Amygdala (tissue), 56 donors: ENCODE measurements at regions not wholly inside any gene's neighbourhood (a gene's known extent, or its start where the extent isn't known, plus 50 kb on each side); places are given as distances from the start of the nearest gene placed in this dataset.

ENCODE experiments used
- DNase-seq, 56 donors: peaks; one replicate each; lab custom pipeline; 2025; lab: John Stamatoyannopoulos, UW

DNA sequence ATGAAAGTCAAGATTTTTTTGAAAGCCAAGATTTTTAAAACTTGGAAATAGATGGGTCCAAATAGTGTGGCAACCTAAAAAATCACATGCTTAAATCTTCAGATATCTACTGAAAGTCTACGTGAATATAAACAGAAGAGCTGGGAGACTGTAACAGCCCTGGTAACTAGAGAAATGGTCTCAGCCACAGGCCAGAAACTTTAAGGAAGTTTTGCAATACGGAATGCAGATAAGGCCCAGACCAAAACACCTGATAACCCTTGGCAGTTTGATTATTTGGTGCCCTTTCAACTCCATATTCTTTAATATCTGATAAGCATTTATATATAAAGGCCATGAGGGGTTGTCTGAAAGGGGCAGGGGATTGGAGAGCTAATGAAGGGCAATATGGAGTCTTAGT lies 537.3 kb upstream of the TGFBR2 start:
- DNase-seq: no peak

DNA sequence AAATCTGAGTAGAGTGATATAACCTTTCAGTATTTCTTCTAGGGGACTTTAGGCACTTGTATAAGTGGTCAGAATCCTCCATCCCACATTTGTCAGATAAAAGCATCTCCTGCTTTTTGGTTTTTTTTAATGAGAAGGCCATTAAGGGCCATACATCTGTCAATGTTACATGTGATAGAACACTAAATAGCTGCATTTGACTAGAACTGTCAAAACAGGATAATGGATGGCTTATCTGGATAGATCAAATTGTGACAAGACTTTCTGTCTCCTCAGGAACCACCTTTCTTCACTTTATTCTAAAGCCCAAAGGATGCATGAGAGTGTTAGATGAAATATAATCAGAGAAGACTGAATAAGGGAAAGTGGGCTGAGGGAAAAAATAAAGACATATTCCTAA lies 533.4 kb upstream of the TGFBR2 start:
- no peak for DNase-seq

DNA sequence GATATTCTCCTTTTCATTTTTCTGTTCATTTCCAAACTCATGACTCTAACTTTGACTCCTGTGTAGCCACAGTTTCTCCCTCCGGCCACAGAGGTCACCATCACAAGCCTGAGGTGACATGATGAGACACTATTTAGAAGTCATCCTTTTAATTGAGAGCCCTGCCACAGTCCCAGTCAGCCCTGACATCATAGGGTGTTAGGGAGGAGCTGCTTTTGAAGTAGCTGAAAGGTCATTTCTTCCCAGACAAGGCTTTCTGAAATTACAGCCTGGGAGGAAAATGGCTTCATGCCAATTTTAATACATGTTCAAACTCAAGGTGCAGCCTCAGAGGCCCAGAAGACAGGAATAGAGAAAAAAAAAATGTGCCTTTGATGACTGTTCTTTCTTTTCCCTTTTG lies 532.8 kb upstream of the TGFBR2 start:
- DNase-seq: no peak

DNA sequence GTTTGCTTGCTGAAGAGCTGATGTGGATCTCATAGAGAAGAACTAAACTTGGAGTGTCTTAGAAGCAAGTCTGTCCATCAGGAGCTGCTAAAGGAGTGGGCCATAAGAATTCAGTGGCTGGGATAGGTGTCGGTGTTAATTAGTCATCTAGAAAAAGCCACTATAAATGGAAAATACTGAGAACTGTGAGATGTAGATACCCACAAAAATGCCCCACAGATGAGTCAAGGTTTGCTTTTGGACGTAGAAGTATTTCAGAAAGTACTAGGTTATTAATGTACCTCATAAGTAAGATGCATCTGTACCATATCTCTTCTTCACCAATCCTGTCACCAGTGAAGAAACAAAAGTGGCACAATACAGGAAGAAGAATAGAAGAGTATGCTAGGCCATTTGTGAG lies 530.9 kb upstream of the TGFBR2 start:
- no peak for DNase-seq

DNA sequence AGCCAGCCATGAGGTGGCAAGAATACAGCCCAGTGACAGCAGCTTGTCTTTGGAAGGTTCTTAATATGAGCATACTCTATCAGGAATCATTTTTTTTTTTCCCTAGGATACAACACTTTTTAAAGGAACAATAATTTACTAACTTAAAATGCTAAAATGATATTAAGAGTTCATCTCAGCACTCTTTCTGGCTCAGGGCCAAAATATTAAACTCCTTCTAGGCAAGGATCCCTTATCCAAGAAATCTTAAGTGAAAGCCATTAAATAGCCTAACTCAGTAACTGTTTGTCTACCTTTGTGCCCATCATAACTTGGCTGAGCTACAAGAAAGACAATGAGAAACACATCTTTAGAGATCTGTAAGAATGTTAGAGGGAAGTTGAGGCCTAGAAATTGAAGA lies 529.5 kb upstream of the TGFBR2 start:
- no peak for DNase-seq

DNA sequence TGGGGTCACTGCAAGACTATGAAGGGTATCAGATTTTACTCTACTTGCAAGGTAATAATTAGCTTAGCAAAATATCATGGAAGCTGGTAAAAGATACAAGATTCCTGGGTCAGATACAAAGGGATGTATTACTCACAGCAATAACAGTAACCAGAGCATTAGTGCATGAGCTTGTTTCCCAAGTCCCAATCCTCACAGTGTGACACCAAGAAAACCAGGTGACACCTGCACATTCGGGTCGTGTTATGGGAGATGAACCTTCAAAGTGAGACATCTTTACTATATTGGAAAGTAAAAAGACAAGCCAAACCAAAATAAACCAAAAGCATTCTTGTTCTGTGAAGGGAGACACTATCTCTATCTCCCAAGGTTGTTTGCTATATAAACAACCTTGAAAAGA lies 528.7 kb upstream of the TGFBR2 start:
- no peak for DNase-seq

DNA sequence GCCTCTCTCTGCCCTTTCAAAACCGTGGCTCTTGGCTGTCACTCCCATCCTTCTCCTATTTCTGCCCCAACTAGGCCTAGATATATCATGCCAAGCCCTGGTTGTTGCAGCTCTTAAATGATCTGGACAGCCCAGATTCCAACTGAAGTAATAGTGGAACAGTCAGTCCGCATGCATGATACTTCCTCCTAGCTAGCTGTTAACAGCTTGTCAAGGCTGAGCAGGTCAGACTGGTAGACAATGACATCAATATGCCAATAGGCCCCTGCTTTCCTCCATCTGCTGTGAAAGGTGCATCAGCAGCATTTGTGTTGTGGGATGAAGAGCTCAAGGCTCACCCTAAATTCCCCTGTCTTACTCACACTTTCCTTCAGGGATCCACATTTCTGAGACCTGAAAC lies 527.7 kb upstream of the TGFBR2 start:
- DNase-seq: no peak

DNA sequence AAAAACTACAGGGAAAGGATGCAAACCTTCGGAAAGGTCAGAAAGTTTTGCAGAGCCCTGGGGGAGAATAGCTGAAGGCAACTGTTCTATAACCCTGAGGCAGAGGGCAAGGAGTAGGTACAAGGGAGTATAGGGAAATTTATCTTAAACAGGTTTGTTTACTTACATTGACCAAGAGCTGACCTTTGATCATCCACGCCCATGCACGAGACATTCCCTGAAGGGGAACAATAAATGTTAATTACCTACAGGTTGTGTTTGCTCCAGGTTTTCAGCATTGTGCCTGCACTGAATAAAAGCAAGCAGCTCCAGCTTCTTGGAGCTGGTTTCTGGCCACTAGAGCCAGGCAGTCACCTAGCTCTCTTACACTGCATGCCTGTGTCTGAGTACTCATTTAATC lies 524.5 kb upstream of the TGFBR2 start:
- DNase-seq: no peak

DNA sequence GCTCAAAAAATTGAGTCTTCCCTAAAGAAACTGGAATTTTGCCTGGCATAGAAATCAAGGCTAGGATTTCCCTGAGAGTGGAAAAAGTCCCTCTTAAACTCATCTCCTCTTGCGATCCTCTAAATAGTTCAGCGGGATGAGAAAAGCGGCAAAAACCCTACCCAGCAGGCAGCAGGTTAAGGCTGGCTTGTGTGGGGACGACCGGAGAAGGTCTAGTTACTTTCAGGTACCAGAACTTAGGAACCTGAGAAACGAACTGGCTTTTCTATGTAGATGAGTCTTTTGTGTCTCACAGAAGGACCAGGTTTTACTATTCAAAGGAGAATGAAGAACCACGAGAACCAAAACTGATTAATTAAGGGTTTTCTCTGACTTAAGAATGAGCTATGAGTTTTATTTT lies 523.7 kb upstream of the TGFBR2 start:
- DNase-seq: no peak

DNA sequence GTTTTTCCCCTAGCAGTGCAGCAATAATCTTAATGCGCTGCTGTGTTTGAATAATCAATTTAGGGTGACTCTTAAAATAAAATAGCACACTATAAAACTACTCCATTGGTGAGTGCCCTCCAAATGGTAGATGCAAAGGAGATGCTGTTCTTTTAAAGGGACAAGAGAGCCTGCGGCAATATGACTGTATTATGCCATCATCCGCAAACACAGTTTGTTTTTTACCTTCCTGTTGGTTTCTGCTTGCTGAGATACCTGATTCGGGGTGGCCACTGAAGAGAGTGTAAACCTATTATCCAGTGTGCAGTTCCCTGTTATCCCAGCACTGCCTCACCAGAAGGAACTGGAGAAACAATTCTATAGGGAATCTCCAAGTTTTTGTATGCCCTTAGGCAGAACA lies 523.1 kb upstream of the TGFBR2 start:
- DNase-seq: no peak

DNA sequence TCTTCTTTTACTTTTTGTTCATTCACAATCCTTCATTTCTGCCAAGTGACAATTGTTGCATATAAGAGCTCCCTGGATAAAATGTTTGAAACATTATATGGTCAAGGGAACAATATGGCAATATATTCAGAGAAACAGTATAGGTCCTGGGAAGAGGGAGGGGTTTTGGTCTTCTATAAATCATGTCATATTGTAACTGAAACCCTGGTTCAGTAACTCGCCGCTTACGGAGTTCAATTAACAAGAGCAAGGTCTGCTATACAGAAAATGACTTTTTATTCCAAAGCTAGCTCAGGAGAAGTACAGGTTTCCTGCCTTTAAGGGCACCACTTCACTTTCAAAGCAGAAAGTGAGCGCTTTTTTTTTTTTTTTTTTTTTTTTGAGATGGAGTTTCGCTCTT lies 522.1 kb upstream of the TGFBR2 start:
- no peak for DNase-seq

DNA sequence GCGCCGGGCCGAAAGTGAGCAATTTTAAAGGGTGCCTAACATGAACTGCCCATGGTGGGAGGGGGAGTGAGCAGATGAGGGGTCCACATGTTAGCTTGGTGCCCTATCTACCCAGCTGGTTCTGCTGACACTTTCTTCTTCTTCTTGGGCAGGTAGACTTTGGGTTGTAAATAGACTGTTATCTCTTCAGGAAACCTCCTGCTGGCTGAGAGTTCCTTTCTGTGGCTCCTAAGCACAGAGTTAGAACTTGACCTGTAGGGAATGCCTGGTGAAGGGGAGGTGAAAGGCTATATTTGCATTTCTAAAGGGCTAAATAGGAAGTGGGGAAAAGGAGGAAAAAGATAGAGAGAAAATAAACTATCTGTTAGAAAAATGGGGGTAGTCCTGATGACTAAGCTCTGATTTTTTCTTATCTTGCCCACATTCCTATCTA lies 521.4 kb upstream of the TGFBR2 start:
- no peak for DNase-seq

DNA sequence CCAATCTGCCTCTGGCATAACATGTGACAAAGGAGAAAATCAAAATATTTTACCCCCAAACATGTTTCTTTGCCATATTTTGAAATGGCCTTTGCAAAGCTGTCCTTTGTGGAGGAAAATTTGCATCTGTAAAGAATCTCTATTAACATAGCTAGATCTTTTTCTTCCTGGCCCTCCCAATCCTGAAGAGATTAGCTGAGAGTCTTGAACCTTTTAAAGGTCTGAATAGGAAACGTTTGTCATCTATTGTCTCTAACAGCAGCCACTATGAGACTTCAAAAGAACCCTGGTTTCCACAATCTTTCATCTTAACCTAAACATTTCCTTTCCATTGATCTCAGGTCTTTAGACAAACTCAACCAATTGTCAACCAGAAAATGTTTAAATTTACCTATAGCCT lies 520.9 kb upstream of the TGFBR2 start:
- no peak for DNase-seq

DNA sequence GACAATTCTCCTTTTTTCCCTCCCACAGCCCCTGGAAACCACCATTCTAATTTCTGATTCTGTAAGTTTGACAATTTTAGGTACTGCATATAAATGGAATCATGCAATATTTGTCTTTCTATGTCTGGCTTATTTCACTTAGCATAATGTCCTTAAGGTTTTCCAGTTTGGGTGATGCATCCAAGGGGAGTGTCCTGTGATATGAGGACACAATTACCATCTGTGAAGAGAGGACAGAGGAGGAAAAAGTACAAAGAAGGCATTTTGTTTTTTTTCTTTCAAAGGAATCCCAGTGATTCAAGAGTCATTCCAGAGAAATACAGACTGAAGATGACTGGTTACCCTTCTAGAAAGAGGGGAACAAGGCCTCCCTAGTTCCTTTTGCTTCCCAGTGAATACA lies 514.7 kb upstream of the TGFBR2 start:
- DNase-seq: no peak

DNA sequence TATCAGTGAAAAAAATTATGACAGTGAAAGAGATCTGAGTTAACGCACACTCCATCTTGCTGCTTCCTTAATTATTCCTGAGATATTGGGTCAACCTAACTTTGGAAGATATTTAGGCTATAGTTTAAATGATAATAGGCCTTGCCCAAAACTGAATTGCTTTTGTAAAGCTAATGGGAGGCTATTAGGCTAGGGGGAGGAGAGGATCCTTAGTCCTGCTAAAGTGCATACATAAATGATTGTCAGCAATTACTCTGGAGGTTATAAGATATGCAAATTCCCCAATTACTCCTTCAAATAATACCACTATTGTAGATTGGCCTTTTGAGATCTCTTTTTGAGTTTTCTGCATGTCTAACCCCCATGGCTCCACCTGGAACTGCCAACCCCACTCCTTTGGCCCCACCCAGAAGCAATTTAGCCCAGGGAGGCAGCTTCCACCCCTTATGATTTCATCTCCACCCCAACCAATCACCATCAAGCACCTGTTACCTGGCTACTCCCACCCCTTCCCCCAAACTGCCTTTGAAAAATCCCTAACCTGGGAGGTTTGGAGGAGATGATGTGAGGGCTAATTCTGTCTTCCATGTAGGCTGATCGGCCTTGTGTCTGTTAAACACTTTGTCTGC lies 509.3 kb upstream of the TGFBR2 start:
- no peak for DNase-seq

DNA sequence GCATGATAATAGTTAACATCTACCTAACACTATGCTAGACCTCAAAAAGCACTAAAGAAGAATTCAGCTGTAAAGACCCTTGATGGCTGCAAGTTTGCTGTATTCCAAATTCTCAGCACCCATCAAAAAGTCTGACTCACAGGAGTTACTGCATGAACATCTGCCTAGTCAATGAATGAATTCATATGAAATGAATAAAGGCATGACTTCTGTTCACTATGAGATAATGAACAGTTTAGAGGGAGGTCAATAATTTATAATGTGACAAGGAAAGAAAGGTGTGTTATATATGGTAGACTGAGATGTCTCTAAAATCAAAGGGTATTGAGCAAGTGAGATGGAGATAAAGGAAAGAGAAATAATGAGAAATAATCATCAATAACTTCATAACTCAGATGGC lies 508.2 kb upstream of the TGFBR2 start:
- no peak for DNase-seq

DNA sequence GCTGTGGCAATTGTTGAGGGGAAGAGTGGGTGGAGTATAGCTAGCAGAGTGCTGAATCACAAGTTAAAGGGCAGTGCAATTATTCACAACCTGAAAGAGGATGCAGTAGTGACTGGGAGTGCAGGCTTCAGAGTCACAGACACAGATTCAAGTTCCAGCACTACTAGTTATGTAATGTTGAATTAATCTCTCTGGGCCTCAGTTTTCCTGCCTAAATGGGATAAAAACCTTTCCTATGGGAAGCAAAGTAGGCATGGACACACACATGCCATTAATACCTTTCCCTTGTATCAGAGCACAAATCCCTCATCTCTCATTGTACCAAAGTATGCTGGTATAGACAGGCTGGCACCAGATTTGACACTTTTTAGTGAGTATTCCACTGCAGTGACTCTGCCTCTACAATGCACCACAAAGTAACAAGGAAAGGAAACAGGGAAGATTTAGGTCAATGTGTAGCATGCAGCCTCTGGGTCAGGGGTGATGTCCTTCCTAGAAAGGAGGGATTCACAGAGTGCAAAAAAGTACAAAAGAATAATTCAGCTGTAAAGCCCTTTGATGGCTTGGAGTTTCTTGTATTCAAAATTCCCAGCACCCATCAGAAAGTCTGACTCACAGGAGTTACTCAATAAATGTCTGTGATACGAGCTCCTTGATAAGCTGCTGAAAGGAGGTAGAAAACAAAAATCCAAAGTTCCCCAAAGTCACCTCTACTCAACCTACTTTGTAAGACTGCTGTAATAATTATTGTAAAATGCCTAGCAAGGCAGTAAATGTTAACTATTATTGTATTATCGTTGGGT lies 507.5 kb upstream of the TGFBR2 start:
- DNase-seq: no peak

DNA sequence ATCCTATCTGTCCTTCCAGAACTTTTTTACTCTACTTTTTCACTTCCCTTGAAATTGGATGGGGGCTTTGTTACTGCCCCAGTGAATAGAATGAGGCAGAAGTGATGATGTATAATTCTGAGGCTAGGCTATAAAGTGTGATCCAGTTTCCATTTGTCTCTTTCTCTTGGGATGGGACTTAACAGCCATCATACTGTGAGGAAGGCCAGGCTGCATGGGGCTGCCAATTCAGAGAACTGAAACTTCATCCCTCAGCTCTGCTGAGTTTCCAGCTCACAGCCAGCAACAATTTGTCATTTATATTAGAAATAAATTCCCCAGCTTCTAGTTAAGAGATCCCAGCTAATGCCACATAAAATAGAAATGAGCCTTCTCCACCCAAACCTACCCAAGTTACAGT lies 504.0 kb upstream of the TGFBR2 start:
- DNase-seq: no peak

DNA sequence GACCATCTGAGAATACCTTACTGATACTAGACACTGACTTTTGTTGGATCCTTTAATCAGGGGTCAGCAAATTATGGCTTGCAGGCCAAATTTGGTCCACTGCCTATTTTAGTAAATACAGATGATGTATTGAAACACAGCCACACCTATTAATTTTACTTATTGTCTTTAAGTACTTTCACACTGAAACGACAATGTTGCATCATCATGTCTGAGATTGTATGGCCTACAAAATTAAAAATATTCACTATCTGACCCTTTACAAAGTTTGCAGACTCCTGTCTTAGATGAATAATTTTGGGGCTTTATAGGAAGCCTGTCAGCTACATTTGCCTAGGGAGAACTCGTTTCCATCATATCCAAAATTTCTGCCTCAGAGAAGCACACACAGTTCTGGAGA lies 503.2 kb upstream of the TGFBR2 start:
- no peak for DNase-seq

DNA sequence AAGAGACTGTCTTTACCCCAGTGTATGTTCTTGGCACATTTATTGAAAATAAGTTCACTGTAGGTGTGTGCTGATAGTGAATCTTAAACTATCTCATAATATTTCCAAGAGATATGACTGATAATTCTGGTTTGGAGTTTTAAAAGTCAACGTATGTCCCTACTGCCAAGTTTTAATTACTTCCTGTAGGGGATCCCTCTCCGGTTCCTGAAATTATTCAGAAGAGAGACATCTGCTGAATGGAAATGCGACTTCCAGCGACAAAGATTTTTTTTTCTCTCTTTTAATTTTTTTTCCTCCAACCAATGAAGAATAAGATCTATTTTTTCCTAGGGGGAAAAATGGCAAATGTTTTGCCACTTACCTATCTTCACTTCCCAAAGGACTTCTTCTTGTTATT lies 498.9 kb upstream of the TGFBR2 start:
- DNase-seq: no peak

DNA sequence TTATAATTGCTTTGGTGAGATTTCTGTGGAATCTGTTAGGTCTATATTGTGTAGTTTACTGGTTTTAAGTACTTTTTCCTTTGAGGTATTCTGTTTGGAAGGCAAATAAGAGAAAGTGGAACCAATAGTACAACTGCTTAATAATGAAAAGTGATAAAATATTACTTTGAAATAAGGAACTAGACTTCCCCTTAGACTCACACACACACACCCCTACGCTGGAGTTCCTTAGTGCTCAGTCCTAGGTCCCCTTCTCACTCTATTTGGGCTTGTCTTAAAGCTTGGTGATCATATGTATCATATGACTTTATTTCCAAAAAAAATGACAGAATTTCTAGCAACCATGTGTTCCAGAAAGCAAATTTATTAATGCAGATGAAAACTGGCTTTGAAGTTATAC lies 494.0 kb upstream of the TGFBR2 start:
- DNase-seq: no peak

DNA sequence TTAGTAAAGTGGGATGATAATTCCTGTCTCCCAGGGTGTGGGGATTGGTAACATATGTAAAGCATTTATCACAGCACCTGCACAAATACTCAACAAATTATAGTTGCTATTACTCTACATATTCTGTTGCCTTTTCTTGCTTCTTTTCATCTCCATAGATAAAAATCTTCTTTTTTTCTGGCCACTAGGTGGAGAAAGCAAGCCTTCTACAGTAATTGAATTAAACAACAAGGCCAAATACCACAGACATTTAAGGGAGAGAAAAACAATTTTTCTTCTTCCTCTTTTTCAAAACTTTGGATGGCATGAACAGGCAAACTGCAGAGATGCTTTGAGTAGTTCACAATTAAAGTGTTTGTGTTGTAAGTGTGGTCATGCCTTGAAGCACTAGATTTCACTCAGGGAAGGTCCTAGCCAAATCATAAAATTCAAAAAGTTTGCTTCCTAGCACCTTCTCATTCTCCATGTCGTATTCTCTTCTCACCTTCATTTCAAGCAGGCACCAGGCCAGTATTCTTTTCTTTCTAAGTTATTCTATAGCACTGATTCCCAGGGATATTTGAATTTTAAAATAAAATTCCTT lies 493.4 kb upstream of the TGFBR2 start:
- DNase-seq: peak in 1 of 56 donors; percentile 60
